Mammary epithelial cell (primary cell): ENCODE measurements at regions not wholly inside any gene's neighbourhood (a gene's known extent, or its start where the extent isn't known, plus 50 kb on each side); places are given as distances from the start of the nearest gene placed in this dataset.

Experiments
- EZH2 ChIP-seq: IDR thresholded peaks from 2 replicates; pipeline ENCODE4 v1.6.1; 2012; ENCODE audit warnings: low read length, inconsistent platforms, borderline replicate concordance
- TF ChIP-seq, protein P1 (sequence below), 2 donors: IDR thresholded peaks in 1 of 2; conservative IDR thresholded peaks in 1 of 2; 2 replicates each; pipeline ENCODE4 v1.5.1; 2011 to 2012; ENCODE audit warnings: inconsistent platforms in 2 of 2, low read length in 2 of 2, mild to moderate bottlenecking in 2 of 2, control low read depth in 1 of 2, low read depth in 1 of 2; ENCODE audit not compliant: insufficient read depth in 1 of 2; ENCODE audit errors: extremely low read depth in 1 of 2

DNA sequence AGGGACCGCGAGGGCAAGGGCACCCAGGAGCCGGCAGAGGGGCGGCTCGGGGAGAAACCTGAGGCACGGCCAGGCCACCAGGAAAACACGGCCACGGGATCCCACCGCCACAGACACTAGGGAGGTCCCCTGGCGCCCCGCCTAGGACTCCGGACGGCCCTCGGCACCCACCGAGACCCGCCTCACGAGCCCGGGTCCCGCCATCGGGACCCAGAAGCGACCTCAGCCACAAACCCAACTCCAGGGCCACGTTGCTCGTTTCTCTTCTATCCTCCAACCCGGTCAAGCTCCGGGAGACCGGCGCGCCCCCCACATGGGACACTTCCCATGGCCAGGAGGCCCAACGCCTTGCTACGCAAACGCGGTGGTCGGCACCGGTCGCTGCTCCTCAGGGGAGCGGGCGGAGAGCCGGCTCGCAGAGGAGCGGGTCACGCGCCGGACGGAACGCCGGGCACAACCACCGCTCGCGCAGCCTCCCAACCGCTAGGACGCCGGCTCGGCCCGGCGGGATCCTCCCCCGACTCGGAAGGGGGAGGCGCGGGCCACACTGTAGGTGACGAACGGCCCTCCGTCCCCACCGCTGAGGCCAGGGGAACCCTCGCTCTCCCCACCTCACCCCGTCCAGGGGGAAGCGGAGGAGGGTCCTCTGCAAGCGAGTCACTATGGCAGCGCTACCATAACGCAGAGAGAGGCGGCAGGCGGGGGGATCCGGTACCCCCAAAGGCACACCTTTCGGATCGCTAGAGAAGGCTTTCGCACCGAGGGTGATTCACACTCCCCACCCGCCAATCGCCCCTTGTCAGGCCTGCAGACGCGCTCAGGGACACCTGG lies 1514.1 kb upstream of the DEFB115 start:
- TF ChIP-seq, protein P1, sequence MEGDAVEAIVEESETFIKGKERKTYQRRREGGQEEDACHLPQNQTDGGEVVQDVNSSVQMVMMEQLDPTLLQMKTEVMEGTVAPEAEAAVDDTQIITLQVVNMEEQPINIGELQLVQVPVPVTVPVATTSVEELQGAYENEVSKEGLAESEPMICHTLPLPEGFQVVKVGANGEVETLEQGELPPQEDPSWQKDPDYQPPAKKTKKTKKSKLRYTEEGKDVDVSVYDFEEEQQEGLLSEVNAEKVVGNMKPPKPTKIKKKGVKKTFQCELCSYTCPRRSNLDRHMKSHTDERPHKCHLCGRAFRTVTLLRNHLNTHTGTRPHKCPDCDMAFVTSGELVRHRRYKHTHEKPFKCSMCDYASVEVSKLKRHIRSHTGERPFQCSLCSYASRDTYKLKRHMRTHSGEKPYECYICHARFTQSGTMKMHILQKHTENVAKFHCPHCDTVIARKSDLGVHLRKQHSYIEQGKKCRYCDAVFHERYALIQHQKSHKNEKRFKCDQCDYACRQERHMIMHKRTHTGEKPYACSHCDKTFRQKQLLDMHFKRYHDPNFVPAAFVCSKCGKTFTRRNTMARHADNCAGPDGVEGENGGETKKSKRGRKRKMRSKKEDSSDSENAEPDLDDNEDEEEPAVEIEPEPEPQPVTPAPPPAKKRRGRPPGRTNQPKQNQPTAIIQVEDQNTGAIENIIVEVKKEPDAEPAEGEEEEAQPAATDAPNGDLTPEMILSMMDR (conservative IDR thresholded peaks at IDR 0.05 in 1 of 2, IDR thresholded peaks at IDR 0.05 in 1 of 2; ENCODE audit: extremely low read depth in 1 of 2, insufficient read depth in 1 of 2, low read depth in 1 of 2, low read length in 2 of 2), result no peak
- TF ChIP-seq EZH2, result no peak
